Activated CD4-positive, alpha-beta T cell treated with anti-CD3 and anti-CD28 coated beads, Interleukin-2, amount 50 U/mL, for 4 hours (primary cell): ENCODE measurements at regions not wholly inside any gene's neighbourhood (a gene's known extent, or its start where the extent isn't known, plus 50 kb on each side); places are given as distances from the start of the nearest gene placed in this dataset.
"Not testable (repeated sequence)": the region's sequence is repeated elsewhere in the genome, so short reads cannot be mapped to it uniquely, and the experiment has no call there.

Source experiments
- DNase-seq, 2 experiments: peaks; one replicate each; pipeline ENCODE4 v3.0.0-alpha.2; 2020

DNA sequence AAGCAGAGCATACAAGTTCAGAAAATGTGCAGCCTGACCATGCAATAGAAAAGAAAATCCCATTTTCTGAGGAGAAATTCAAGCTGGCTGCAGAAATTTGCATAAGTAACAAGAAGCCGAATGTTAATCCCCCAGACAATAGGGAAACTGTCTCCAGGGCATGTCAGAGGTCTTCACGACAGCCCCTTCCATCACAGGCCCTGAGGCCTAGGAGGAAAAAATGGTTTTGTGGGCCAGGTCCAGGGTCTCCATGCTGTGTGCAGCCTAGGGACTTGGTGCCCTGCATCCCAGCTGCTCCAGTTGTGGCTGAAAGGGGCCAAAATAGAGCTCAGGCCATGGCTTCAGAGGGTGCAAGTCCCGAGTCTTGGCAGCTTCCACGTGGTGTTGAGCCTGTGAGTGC lies 225.8 kb upstream of the MSX2 start:
- not testable (repeated sequence) for DNase-seq

DNA sequence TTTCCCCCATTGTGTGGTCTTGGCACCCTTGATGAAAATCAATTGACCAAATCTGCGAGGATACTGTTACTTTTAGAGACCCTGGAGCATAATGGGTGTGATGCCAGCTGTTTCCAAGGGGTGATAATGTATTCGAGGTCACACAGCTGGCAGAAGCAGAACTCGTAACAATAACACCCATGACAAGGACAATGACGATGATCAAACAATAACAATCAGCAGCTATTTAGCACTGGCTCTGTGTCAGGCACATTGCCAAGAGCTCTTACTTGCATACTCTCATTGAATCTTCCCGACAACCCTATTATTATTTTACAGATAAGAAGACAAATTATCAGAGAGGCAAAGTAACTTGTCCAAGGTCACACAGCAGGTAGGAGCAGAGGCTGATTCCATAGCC lies 223.7 kb upstream of the MSX2 start:
- no peak for DNase-seq

DNA sequence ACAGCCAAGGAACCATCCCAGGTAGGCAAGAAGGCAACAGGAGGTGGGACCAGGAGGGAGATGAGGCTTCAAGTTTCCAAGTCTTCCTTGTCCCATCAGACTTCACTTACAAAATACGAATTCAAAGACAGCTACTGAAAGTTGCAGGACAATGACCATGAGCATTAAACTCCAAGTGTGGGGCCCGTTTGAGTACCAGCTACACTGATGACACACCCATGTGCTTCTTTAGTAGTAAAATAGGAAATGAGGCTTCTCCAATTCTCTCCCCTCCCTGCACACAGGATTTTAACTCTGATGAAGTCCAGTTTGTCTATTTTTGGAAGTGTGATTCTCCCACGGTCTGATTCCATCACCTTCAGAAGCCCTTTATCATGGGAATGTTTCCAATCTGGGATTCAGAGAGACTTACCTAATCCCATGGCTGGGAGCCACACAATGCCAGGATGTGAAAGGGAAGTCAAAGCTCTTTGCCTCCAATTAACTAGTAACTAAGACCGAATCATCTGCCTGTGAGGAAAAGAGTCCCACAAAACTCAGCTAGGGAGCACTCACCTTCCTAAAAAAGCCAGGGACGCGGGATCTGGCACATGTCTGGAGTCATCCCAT lies 222.8 kb upstream of the MSX2 start:
- no peak for DNase-seq

DNA sequence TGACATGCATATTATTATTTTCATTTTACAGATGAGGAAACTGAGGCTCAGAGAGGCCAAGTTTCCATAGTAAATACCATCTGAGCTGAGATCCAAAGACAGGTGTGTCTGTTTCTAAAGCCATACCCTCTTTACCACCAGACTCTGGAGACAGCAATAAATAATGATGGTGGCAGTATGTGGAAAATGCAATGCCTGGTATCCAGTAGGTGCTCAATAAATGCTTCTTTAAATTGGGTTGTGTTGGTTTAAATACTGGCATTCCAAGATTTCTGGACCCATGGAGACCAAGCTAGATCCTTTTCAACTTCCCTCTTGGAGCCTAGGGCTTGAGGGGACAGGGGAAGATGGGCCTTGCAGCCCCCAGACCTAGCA lies 221.3 kb upstream of the MSX2 start:
- DNase-seq: no peak

DNA sequence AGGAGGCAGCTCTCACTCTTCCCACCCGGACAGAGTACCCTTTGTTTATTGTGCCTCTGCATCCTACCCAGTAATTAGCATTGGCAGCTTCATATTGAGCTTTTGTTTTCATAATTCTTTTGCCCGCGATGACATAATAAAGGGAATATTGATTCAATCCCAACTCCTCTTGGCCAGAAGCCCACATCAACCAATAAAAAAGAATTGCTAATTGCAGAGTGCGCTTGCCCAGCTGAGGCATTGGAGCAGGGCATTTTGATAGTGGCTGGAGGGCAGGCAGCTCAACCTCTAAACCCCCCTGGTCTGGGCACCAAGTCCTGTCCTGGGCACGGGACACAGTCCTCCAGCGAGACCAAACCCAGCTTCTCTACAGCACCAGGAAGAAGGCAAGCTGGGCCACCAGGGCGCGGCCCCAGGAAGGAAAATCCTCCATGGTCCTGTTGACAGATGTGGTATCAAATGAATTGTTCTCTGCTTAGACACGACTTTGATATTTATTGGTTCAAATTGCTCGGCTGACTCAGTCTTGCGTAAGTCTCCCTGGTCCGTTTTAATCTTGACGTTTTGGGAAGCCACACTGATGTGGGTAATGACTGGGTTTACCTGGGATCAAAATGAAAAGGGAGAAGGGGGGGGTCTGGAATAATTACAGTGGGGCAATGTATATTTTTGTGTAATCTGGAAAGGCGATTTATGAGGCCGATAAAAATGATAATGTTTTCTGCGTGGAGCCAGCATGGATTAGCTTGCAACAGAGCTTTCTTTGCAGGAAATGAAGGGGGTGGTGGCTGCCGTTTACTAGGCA lies 220.7 kb upstream of the MSX2 start:
- DNase-seq: no peak

DNA sequence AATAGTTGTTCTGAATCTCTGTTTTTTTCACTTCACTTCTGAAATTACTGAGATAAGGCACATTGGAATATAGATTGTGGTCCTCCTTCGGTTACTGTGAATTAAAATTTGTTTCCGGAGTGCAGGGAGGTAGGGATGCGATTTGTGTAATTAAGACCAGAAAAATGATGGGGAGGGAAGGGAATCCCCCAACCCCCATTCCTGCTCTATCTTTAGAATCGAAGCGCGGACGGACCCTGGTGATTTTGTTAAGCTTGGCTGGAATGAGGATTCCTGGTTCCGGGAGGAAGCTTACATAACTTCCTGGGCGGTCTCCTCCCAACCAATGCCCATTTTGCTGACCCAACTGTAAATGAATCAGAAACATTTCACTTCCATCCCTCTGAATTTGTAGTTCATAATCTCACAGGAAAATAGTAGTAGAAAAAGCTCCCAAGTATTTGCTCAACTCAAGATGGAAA lies 220.1 kb upstream of the MSX2 start:
- no peak for DNase-seq

DNA sequence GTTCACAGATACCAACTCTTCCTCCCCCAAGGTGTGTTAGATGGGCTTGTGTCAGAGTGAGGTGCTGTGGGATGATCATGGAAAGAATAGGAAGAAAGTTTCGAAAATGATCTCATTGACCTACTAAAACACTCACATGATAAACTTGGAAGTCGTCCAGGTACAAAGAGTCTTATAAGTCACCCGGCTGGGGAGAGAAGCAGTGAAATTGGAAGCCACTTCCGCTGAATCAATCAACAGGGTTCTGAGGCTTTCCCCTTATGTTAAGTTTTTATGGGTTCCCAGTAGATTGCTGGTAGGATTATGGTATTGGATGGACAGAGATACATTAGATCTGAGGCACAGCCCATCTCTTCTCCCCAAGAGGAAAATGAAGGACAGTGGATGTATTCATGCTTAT lies 218.8 kb upstream of the MSX2 start:
- DNase-seq: no peak

DNA sequence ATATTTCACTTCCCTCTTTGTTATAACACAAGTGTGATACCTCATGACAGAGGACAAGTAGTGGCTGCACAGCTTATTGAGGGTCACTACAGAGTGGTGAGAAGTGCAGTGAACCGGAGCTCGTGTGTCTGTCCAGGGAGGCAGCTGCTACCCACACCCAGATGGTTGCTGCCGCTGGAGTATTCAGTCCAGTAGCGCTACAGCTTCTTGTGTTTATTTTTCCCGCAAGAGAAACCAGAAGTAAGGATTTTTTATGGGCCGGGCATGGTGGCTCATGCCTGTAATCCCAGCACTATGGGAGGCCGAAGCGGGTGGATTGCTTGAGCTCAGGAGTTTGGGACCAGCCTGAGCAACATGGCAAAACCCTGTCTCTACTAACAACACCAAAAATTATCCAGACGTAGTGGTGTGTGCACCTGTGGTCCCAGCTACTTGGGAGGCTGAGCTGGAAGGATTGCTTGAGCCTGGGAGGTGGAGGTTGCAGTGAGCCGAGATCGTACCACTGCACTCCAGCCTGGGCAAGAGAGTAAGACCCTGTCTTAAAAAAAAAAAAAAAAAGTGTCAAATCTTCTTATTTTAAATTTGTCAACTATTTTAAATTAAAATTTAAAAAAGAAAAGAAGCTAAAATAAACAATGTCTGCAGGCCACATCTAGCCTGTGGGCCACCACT lies 213.5 kb upstream of the MSX2 start:
- not testable (repeated sequence) for DNase-seq

DNA sequence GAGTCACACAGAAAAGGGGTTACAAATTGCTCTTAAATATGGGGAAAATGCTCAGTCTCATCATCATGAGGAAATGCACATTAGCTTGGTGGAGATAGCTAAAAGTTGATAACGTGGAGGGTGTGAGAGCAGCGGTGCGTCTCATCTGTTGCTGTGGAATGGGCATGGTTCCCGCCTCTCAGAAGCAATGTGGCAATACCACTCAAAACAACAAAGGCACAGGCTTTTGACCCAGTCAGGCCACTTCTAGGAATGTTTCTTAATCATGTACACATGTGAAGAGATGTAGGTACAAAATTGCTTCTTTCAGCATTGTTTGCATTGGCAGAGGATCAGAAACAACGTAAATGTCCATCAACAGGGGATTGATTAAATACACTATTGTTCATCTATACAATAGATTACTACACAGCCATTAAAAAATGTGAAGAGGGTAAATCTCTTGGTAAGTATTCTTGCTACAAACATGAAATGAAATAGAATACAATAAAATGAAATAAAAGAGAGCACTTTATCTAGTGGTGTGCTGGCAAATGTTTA lies 212.6 kb upstream of the MSX2 start:
- no peak for DNase-seq

DNA sequence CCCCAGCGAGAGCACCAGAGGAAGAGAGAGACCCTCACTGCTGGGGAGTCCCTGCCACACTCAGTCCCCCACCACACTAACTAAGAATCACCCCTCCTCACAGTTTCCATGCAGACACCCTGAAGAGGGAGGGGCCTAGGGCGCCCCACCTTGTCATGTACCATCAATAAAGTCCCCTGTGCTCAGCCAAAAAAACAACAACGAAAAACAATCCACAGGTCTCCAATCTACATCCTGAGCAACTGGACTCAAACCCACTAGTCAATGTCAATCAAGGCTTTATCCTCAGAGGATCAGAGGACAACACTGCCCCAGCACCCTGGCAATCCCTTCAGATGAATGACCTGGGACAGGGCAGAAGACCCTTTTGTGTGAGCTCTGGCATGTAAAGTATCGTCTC lies 210.1 kb upstream of the MSX2 start:
- no peak for DNase-seq

DNA sequence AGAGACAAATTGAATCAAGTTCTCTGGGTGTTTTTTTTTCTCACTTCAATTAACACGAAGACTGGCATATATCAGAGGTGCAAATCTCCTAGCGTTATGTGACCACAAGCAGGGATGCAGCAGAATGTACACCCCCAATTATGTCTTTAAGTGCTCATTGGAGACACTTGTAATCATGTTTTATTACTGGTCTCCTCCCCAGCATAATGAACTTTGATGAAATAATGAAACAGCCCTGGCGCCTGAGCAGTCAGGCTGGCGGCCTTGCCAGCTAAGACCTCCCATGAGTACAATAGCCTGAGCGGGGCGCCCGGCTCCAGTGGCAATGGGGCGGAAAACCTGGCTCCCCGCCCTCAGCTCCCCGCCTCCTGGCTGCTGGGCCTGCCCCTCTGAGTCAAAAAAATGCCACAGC lies 209.4 kb upstream of the MSX2 start:
- DNase-seq: no peak

DNA sequence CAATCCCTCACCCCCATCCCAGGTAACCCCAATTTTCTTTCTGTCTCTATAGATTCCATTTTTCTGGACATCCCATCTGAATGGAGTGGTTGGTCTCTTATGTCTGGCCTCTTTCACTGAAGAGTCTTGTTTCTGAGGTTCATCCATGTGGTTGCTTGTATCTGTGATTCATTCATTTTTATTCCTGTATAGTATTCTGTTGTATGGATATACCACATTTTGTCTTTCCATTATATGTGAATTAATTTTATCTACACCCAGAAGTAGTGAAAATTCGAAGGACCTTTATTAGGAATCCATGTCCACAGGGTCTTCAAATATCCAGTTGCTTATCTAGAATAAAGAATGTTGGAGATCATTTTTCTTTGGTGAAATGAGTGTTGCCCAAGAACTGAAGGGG lies 207.6 kb upstream of the MSX2 start:
- DNase-seq: no peak

DNA sequence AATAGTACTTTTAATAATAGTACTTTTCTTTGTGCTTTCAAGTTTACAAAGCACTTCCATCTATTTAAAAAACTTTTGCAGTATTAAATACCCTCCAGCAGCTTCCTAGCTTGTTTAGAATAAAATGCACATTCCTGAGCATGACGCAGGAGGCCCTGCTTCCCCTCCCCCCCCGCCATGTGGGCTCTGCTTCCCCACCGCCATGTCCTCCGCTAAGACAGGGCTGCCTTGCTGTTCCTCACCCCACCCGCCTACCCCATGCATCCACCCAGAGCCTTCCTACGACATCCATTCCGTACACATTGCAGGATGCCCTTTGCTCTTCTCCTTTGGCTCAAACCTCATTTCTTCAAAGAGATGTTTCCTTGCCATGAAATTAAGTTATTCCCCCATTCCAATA lies 205.9 kb upstream of the MSX2 start:
- DNase-seq: no peak

DNA sequence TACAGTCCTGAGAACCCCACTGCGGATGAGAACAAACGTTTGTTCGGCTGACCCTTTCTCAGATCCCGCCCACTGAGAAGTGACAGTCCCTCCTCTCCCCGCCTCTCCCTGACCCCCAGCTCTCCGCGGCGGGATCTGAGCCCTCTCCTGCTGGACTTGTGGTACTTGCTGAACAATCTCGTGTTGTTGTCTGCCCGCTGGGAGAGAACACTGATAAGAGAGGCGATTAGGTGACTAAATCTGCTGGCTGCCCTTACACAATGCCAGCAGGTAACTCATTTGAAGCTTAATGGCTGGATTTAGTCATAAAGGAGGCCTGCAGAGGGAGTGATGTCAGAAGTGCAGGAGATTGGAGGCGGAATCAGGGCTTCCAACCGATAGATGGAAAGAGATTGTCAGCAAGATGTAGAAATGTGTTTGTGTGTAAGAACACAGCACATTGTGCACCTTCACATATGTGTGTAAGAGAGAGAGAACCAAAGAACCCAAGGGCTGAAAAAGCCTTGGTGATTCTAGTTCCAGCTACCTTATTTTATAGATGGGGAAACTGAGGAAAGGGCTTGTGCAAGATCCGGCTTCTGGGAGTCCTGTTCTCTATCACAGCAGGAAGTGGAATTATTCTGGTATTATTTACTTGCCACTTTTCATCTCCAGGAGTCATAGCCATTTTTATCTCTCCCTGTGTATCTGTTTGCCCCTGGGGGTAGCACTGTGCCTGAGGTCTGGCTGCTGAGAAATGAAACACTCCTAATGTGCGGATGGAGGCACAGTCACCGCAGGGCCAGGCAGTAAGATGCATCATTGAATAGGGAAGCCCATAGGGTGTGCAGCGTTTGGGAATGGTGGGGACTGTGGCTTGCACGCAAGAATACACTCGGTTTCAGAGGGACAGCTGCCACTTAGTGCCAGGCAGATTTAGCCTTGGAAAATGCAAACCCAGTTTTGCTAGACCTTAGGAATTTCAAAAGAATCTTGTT lies 203.7 kb upstream of the MSX2 start:
- DNase-seq: no peak

DNA sequence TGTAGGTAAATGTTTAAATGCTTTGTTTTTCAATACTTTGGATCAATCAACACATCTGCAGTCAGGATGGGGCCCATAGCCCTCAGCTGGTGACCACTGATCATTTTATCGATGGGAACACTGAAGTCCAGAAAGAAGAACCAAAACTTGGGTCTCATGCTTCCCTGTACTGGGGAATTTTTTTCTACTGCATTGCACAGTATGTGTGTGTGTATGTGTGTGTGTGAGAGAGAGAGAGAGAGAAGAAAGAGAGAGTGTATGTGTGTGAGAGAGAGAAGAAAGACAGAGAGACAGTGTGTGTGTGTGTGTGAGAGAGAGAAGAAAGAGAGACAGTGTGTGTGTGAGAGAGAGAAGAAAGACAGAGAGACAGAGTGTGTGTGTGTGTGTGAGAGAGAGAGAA lies 202.9 kb upstream of the MSX2 start:
- DNase-seq: no peak

DNA sequence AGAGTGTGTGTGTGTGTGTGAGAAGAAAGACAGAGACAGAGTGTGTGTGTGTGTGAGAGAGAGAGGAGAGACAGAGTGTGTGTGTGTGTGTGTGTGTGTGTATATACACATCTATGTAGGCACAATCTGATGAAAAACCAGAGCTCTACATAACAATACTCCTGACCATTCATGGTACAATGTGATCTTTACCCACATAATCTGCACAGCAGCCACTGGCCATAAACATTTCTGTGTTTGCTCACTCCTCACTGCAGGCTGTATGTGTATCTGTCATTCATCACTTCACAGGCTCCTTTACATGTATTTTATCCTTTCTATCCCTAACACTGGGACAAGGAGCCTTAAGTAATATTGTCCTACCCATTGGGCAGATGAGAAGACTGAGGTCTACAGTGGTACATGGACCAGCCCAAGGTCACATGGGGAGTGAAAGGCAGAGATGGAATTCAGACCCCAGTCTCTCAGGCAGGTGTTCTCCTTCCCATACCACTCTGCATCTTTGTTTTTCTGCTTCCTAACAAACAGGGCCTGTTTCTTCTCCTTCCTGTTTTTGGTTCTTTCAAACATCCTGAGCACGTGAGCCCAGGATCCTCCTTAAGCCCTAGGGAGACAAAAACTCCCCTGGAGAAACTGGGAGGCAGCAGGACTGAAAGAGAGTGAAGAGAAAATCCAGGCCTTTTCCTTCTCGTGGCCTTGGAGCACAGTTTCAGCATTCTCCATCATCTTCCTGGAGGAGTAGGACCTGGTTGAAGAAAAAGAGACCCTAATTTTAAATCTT lies 201.7 kb upstream of the MSX2 start:
- no peak for DNase-seq

DNA sequence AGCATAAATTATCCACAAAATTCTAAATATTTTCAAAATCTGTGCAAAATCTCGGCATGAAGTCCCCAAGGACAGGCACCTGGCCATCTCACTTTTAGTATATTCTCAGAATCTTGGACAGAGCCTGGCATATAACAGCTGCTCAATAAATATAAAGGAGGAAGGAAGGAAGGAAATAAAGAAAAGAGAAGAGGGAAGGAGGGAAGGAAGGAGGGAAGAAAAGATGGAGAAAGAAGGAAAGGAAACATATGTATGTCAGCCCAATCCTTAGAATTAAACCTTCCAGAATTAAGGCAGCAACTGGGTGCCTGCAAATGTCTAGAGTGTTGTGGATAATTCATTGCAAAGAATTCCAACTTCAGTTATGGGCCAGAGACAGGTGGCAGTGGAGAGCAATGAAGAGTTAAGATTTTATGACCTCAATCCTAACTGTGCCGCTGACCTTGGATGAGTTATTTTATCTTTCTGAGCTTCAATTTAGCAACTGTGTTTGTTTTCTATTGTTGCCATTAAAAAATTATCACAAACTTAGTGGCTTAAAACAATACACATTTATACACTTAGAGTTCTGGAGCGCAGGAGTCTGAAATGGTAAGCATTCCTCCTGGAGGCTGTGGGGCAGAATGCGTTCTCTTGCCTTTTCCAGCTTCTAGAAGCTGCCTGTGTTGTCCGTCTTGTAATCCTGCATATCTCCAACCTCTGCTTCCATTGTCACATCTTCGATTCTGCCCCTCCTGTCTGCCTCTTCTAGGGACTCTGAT lies 200.9 kb upstream of the MSX2 start:
- DNase-seq: no peak

DNA sequence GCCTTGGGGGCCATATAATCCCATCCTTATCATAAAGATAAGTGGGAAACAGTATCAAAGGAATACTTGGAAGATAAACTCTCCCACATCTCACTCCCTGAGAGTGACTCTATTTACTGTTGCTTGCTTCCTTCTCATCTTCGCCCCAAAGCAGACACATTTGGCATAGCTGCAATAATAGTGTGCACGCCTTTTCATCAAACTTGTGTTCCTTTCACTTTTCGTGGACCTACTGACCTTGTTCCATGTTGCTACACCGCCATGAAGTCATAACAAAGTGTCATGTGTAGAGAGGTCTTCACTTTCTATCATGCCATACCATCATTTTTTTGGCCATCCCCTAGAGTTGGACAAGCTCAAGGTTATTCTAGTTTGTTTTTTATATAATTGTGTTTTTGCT lies 200.0 kb upstream of the MSX2 start:
- DNase-seq: no peak

DNA sequence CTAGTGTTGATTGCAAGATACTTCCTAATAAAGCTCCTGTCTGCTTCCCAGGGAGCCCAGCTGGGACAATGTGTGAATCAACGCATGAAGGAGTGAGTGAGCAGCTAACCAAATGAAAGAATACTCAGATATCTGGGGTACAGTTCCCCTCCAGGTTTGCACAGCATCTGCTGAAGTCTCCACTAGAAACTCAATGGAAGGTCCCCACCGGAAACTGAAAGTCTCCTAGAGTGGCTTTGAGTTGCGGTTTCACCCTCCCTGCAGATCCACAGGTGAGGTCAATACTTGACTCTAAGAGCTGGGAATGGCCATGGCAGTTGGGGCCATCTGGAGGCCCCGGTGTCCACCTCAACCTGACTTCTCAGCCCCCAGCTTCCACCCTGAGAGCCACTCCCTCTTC lies 198.2 kb upstream of the MSX2 start:
- DNase-seq: no peak

DNA sequence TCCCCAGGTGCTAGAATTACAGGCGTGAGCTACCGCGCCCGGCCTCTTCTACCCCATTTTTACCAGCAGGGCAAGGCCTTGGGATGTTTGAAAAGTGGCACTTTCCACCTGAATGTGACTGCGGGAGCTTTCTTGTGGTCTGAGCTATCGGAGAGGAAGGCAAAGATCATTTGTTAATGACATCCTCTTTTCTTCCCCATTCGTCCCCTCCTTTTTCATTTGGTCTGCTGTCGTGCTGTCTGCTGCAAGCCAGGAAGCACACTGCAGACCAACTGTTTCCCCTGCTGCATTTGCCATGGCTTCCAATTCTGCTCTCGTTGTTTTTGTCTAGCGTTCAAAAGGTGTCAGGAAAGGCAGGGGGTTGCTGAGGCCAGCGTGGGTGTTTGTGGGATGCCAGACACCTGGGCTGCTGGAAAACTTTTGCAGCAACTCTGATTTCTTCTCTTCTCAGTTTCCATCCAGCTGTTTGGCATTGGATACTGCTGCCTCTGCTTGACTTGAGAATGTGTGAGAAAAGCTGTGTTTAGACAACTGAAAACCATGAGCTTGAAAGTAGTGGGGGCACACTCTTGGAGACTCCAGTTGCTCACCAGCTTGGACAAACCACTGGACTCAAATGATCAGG lies 196.4 kb upstream of the MSX2 start:
- DNase-seq: no peak
